ENCODE measurements at regions not wholly inside any gene's neighbourhood (a gene's known extent, or its start where the extent isn't known, plus 50 kb on each side); places are given as distances from the start of the nearest gene placed in this dataset.

- POLR2A ChIA-PET, result interaction anchor here (0.9 to 1.8 kb wide), 5 partner anchors 10 to 41 kb away, joined by 3 to 5 read pairs (median 5); no protein-coding TSS in a partner anchor
- FAIRE-seq (peak; percentile 84), ATAC-seq (peak; percentile 99), DNase-seq (ENCODE audit: low read depth, low spot score) (peak; percentile 83)
- CTCF ChIA-PET, result interaction anchor here (3.2 kb wide), 1 partner anchor 12 kb away, joined by 23 read pairs; no protein-coding TSS in a partner anchor
- peaks cover 8% of the 10 kb centered on the region for H3K4me1 ChIP-seq (ENCODE audit: control insufficient read depth, insufficient read depth, low read length)
- no TSS peak for BruUV-seq (replicated peaks)
- SMC1A ChIA-PET (ENCODE audit: uncharacterized antibody, unreplicated experiment), result interaction anchor here (1.3 to 17.2 kb wide), 5 partner anchors 10 to 126 kb away, joined by 4 to 300 read pairs (median 21); no protein-coding TSS in a partner anchor
- H3K4me3 ChIP-seq, result no peak overlapping the region
- peaks cover 4% of the 10 kb centered on the region; the same call in 2 of the 3 replicates for H3K9me3 ChIP-seq (replicated peaks; ENCODE audit: control insufficient read depth, insufficient read depth, low read length)
- intact Hi-C loops (cut with micrococcal nuclease; ENCODE audit: unreplicated experiment), result loop anchor here (1.0 to 2.0 kb wide), 2 partner anchors 10 to 47 kb away; no protein-coding TSS in a partner anchor
- no peak overlapping the region; the same call in 1 of the 2 replicates for H3K9ac ChIP-seq (ENCODE audit: control insufficient read depth, insufficient read depth, low read length)
- no peaks in the 10 kb centered on the region for H3K36me3 ChIP-seq (ENCODE audit: control insufficient read depth in 2 of 2, insufficient read depth in 2 of 2, low read length in 1 of 2)
- H3K4me2 ChIP-seq (ENCODE audit: control insufficient read depth, insufficient read depth), result no peak overlapping the region; the same call in 1 of the 2 replicates
- no peak overlapping the region; the same call in 1 of the 2 replicates for H3K27ac ChIP-seq (ENCODE audit: control insufficient read depth, insufficient read depth)
- H3K27me3 ChIP-seq (replicated peaks in 1 of 2; ENCODE audit: control insufficient read depth in 2 of 2, insufficient read depth in 2 of 2, low read length in 1 of 2), result no peaks in the 10 kb centered on the region
- no peak overlapping the region for H2AFZ ChIP-seq (ENCODE audit: control insufficient read depth, low read depth, low read length)
- RAD21 ChIA-PET (ENCODE audit: unreplicated experiment), result interaction anchor here (1.0 to 5.0 kb wide), 6 partner anchors 9 to 46 kb away, joined by 3 to 64 read pairs (median 12); no protein-coding TSS in a partner anchor
- H4K20me1 ChIP-seq (ENCODE audit: control insufficient read depth, insufficient read depth), result no peaks in the 10 kb centered on the region
- in situ Hi-C loops (cut with MboI), result no loop called here
- 3% methylated on average over 2 of the region's 2 CpGs for WGBS (ENCODE audit: insufficient coverage, insufficient replicate concordance, low lambda C conversion rate, missing lambda C conversion rate)
- no peaks in the 10 kb centered on the region for H3K79me2 ChIP-seq (ENCODE audit: control insufficient read depth, insufficient read depth, low read length)
- no peak for TF ChIP-seq FOS (IDR thresholded peaks at IDR 0.05; ENCODE audit: borderline replicate concordance, extremely low read depth, insufficient read length)
- TF ChIP-seq POU2F2 (IDR thresholded peaks at IDR 0.05; ENCODE audit: borderline replicate concordance, low read depth, low read length), result peak; percentile 64; the same call in 1 of the 3 replicates
- TF ChIP-seq HDGF (IDR thresholded peaks at IDR 0.05), result no peak
- TF ChIP-seq CBX3 (IDR thresholded peaks at IDR 0.05; ENCODE audit: borderline replicate concordance, low read depth), result no peak
- peak; percentile 19; the same call in 1 of the 2 replicates for TF ChIP-seq PKNOX1 (IDR thresholded peaks at IDR 0.05)
- no peak for TF ChIP-seq RB1 (IDR thresholded peaks at IDR 0.05; ENCODE audit: borderline replicate concordance)
- peak; percentile 18; the same call in 1 of the 2 replicates for TF ChIP-seq RAD21 (IDR thresholded peaks at IDR 0.05; ENCODE audit: insufficient read depth, low read depth, low read length)
- 0 out of 2 replicates have a peak, but pooled peaks have one; percentile 29 for TF ChIP-seq TCF3 (IDR thresholded peaks at IDR 0.05; ENCODE audit: borderline replicate concordance, insufficient read depth, low read depth, low read length)
- TF ChIP-seq KAT2A (conservative IDR thresholded peaks at IDR 0.05; ENCODE audit: control insufficient read depth, low read depth, low read length), result no peak
- TF ChIP-seq TCF12 (IDR thresholded peaks at IDR 0.05; ENCODE audit: low read depth, low read length), result peak; percentile 74
- no peak for TF ChIP-seq CHD4 (IDR thresholded peaks at IDR 0.05)
- TF ChIP-seq EP300 (IDR thresholded peaks at IDR 0.05; ENCODE audit: borderline replicate concordance in 1 of 2, control insufficient read depth in 1 of 2, low read depth in 2 of 2, low read length in 2 of 2), result peak; percentile 89 to 99
- TF ChIP-seq ZNF207 (IDR thresholded peaks at IDR 0.05; ENCODE audit: borderline replicate concordance), result no peak
- peak; percentile 66; the same call in 1 of the 2 replicates for TF ChIP-seq USF2 (IDR thresholded peaks at IDR 0.05; ENCODE audit: borderline replicate concordance, low read depth, low read length)
- no peak for TF ChIP-seq POLR2AphosphoS5 (IDR thresholded peaks at IDR 0.05; ENCODE audit: low read length)
- TF ChIP-seq SKIL (IDR thresholded peaks at IDR 0.05; ENCODE audit: low read depth, poor library complexity, severe bottlenecking), result peak; percentile 84
- peak; percentile 84 for TF ChIP-seq RAD51 (IDR thresholded peaks at IDR 0.05)
- TF ChIP-seq SREBF1 (IDR thresholded peaks at IDR 0.05; ENCODE audit: low read length), result no peak
- TF ChIP-seq SRF (IDR thresholded peaks at IDR 0.05; ENCODE audit: low read depth in 2 of 2, low read length in 2 of 2), result 0 out of 4 replicates have a peak, but pooled peaks of 1 of the 2 experiments have one; percentile 33
- TF ChIP-seq ESRRA (IDR thresholded peaks at IDR 0.05; ENCODE audit: low read length), result no peak
- TF ChIP-seq EGR1 (IDR thresholded peaks at IDR 0.05; ENCODE audit: borderline replicate concordance in 1 of 2, low read depth in 2 of 2, low read length in 2 of 2), result no peak
Observed at GRCh38 chr10:117663750-117664149, 121.2 kb downstream of the EMX2 start.

Data from GM12878 (cell line).